Subcutaneous abdominal adipose tissue (tissue), 5 donors: ENCODE measurements at regions not wholly inside any gene's neighbourhood (a gene's known extent, or its start where the extent isn't known, plus 50 kb on each side); places are given as distances from the start of the nearest gene placed in this dataset.

ENCODE experiments used
- H3K27ac ChIP-seq: one replicate; pipeline ENCODE4 v1.7.0; 2013; ENCODE audit warnings: low read depth, mild to moderate bottlenecking, inconsistent platforms, low read length, moderate library complexity
- H3K27me3 ChIP-seq, 5 donors: one replicate each; pipeline ENCODE4 v1.7.0; 2013; ENCODE audit warnings: low read length in 5 of 5, inconsistent platforms in 1 of 5; ENCODE audit not compliant: control insufficient read depth in 5 of 5, insufficient read depth in 4 of 5
- H3K36me3 ChIP-seq, 5 donors: one replicate each; pipeline ENCODE4 v1.7.0; 2013; ENCODE audit warnings: low read length in 5 of 5; ENCODE audit not compliant: control insufficient read depth in 5 of 5, insufficient read depth in 5 of 5
- H3K4me1 ChIP-seq, 5 donors: one replicate each; pipeline ENCODE4 v1.7.0; 2013; ENCODE audit warnings: low read length in 5 of 5, mild to moderate bottlenecking in 3 of 5, moderate library complexity in 1 of 5; ENCODE audit not compliant: control insufficient read depth in 5 of 5, insufficient read depth in 5 of 5
- H3K4me3 ChIP-seq, 5 donors: one replicate each; pipeline ENCODE4 v1.7.0; 2013; ENCODE audit warnings: low read length in 5 of 5, low read depth in 1 of 5
- H3K9ac ChIP-seq, 5 donors: one replicate each; pipeline ENCODE4 v1.7.0; 2013; ENCODE audit warnings: low read length in 5 of 5, mild to moderate bottlenecking in 4 of 5, moderate library complexity in 3 of 5
- H3K9me3 ChIP-seq, 5 donors: one replicate each; pipeline ENCODE4 v1.7.0; 2013; ENCODE audit warnings: low read length in 5 of 5; ENCODE audit not compliant: control insufficient read depth in 5 of 5
- donor health status: healthy.
- donor health status: healthy.
- donor health status: healthy.
- donor health status: healthy.
- donor health status: healthy.

- no peaks in the 10 kb centered on the region for H3K4me1 ChIP-seq
- H3K36me3 ChIP-seq, result no peaks in the 10 kb centered on the region
- peaks cover 0 to 5% (median 0%) of the 10 kb centered on the region in 5 donors for H3K27me3 ChIP-seq
- peaks cover 0 to 5% (median 0%) of the 10 kb centered on the region in 5 donors for H3K9me3 ChIP-seq
- H3K4me3 ChIP-seq, result no peak overlapping the region
- no peak overlapping the region for H3K9ac ChIP-seq
- no peak overlapping the region for H3K27ac ChIP-seq
Observed at GRCh38 chr11:31943056-31943780, 132.1 kb upstream of the PAX6 start.

DNA sequence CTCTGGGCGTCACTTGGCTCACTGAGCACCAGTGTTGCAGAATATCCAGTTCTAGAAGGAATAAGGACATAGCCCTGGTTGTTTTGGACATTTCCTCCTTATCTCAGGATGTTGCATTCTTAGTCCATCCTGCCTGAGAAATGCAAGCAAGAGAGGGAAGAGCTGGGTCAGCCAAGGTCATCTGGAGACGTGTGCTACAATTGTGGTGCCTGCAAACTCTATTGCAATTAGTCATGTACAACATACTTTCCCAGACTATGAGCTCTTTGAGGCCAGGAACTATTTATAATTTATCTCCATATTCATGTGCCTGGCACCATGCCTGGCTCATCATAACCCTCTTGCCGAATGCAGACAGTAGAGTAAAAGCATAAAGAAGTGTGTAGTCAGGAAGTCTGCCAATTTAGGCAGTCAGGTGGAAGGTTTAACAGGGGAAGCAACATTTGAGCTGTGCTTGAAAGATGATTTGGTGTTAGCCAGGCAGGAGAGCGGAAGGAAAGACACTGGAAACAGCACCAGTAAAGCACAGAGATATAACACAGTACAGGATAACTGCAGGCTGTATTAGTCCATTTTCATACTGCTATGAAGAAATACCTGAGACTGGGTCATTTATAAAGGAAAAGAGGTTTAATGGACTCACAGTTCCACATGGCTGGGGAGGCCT is 129.4 kb upstream of the PAX6 start:
- no peak overlapping the region for H3K4me3 ChIP-seq
- no peaks in the 10 kb centered on the region for H3K4me1 ChIP-seq
- H3K9ac ChIP-seq, result no peak overlapping the region
- H3K36me3 ChIP-seq, result no peaks in the 10 kb centered on the region
- H3K27me3 ChIP-seq, result peaks cover 0 to 5% (median 0%) of the 10 kb centered on the region in 5 donors
- peaks cover 0 to 5% (median 0%) of the 10 kb centered on the region in 5 donors for H3K9me3 ChIP-seq
- H3K27ac ChIP-seq, result no peak overlapping the region

DNA sequence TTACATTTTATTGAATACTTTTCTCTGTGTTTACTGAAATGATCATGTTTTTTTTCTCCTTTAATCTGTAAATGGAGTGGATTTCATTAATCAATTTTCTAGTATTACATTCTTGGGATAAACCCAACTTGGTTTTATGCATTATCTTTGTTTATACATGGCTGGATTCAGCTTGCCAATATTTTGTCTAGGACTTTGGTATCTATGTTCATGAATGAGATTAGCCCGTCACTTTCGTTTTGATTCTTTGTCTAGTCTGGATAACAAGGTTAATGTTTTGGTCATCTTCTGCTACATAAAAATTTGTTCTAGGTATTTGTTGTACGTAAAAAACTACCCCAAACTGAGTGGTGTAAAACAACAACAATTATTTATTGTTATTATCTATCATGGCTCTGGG is 127.9 kb upstream of the PAX6 start:
- Histone ChIP-seq H3K27ac (no peak overlapping the region), H3K27me3 (peaks cover 0 to 10% (median 4%) of the 10 kb centered on the region in 5 donors), H3K4me1 (no peaks in the 10 kb centered on the region), H3K4me3 (no peak overlapping the region), H3K9ac (no peak overlapping the region), H3K9me3 (no peaks in the 10 kb centered on the region), H3K36me3 (no peaks in the 10 kb centered on the region)

GRCh38 chr11:31936312-31936711 is 125.2 kb upstream of the PAX6 start:
- Histone ChIP-seq H3K4me3 (no peak overlapping the region), H3K9me3 (no peaks in the 10 kb centered on the region), H3K9ac (no peak overlapping the region), H3K36me3 (no peaks in the 10 kb centered on the region), H3K27ac (no peak overlapping the region), H3K4me1 (no peaks in the 10 kb centered on the region), H3K27me3 (peaks cover 0 to 6% (median 4%) of the 10 kb centered on the region in 5 donors)

- Histone ChIP-seq H3K27ac (no peak overlapping the region), H3K4me3 (no peak overlapping the region), H3K36me3 (no peaks in the 10 kb centered on the region), H3K4me1 (no peaks in the 10 kb centered on the region), H3K27me3 (peaks cover 0 to 6% (median 4%) of the 10 kb centered on the region in 5 donors), H3K9me3 (no peaks in the 10 kb centered on the region), H3K9ac (no peak overlapping the region)
Observed at GRCh38 chr11:31932879-31933278, 121.8 kb upstream of the PAX6 start.

DNA sequence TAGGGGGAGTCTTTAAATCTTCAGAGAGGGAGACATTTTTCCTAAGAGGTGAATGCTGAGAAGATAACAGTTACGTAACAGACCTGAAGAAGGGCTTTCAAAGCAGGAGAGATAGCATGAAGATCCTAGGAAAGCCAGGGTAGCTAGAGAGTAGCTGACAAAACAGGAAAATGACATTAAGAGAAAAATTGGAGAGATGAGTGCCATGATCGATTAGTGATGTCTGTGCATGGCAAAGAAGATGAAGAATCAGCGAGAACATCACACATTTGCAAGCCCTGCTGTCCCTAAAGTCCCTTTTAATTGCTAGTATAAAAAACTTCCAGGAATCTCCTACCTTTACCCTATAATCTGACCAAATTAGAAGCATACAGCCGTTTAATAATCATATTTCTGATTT is 116.9 kb upstream of the PAX6 start:
- H3K4me1 ChIP-seq, result no peaks in the 10 kb centered on the region
- no peaks in the 10 kb centered on the region for H3K9me3 ChIP-seq
- no peaks in the 10 kb centered on the region for H3K36me3 ChIP-seq
- no peak overlapping the region for H3K9ac ChIP-seq
- no peak overlapping the region for H3K4me3 ChIP-seq
- no peak overlapping the region for H3K27ac ChIP-seq
- no peaks in the 10 kb centered on the region for H3K27me3 ChIP-seq

DNA sequence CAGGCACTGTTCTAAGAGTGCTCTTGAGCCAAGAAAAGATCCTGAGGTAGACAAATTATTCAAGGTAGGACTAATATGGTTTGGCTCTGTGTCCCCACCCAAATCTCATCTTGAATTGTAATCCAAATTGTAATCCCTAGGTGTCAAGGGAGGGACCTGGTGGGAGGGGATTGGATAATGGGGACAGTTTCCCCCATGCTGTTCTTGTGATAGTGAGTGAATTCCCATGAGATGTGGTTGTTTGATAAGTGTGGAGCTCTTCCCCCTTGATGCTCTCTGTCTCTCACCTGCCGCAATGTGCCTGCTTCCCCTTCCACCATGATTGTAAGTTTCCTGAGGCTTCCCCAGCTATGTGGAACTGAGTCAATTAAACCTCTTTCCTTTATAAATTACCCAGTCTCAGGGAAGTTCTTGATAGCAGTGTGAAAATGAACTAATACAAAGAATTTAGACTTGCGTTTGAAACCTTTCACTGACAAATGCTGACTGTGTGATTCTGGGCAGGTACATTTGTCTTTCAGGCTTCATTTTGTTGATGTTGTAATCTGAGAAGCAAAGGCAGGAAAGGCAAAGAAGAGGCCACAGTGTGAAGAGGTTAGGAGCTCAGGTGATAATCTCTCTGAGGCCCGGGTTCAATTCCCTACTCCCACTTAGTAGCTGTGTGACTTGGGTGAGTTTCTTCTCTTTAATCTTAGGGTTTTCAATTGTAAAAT is 115.8 kb upstream of the PAX6 start:
- no peak overlapping the region for H3K9ac ChIP-seq
- H3K27me3 ChIP-seq, result no peaks in the 10 kb centered on the region
- H3K4me3 ChIP-seq, result no peak overlapping the region
- H3K36me3 ChIP-seq, result no peaks in the 10 kb centered on the region
- no peaks in the 10 kb centered on the region for H3K4me1 ChIP-seq
- H3K9me3 ChIP-seq, result no peaks in the 10 kb centered on the region
- no peak overlapping the region for H3K27ac ChIP-seq

- H3K36me3 ChIP-seq, result no peaks in the 10 kb centered on the region
- no peak overlapping the region for H3K9ac ChIP-seq
Observed at GRCh38 chr11:31926106-31926505, 115.0 kb upstream of the PAX6 start.

DNA sequence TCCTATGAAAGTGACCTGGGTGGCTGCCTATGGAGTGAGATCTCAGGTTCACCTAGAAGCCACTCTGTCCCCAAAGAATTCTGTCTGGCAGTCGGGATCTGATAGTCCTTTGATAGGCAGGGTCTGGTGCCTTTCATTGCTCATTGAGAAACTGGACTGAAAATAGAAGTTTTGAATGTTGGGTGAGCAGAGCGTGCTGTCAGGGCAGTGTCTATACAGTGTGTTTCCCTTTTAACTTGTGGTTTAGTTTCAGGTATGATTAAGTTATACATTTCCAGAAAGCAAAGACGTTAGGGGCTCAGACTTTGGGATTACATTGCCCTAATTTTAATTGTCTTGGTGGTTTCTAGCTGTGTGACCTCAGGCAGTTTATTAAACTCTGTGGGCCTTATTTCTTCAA is 111.3 kb upstream of the PAX6 start:
- Histone ChIP-seq H3K4me3 (no peak overlapping the region), H3K27me3 (no peaks in the 10 kb centered on the region), H3K9me3 (no peaks in the 10 kb centered on the region), H3K9ac (no peak overlapping the region), H3K36me3 (no peaks in the 10 kb centered on the region), H3K4me1 (no peaks in the 10 kb centered on the region), H3K27ac (no peak overlapping the region)

More at GRCh38 chr11:31926106-31926505, 115.0 kb upstream of the PAX6 start:
- no peaks in the 10 kb centered on the region for H3K4me1 ChIP-seq
- no peaks in the 10 kb centered on the region for H3K9me3 ChIP-seq
- H3K27me3 ChIP-seq, result no peaks in the 10 kb centered on the region
- no peak overlapping the region for H3K27ac ChIP-seq
- no peak overlapping the region for H3K4me3 ChIP-seq

GRCh38 chr11:31921081-31921480 is 110.0 kb upstream of the PAX6 start:
- H3K9me3 ChIP-seq, result no peaks in the 10 kb centered on the region
- peaks cover 0 to 2% (median 0%) of the 10 kb centered on the region in 5 donors for H3K27me3 ChIP-seq
- H3K36me3 ChIP-seq, result no peaks in the 10 kb centered on the region
- no peak overlapping the region for H3K9ac ChIP-seq
- no peak overlapping the region for H3K4me3 ChIP-seq
- no peaks in the 10 kb centered on the region for H3K4me1 ChIP-seq
- H3K27ac ChIP-seq, result no peak overlapping the region
